Lung (tissue), 11 donors: ENCODE measurements at regions not wholly inside any gene's neighbourhood (a gene's known extent, or its start where the extent isn't known, plus 50 kb on each side); places are given as distances from the start of the nearest gene placed in this dataset.

Source experiments
- ATAC-seq: fragments of 200-7000 bp; cut with Tn5 transposase; one replicate; pipeline ENCODE4 v1.9.1; 2020; ENCODE audit warnings: moderate number of reproducible peaks; ENCODE audit not compliant: insufficient read depth, low FRiP score
- DNase-seq, 3 donors: peaks; one replicate each; pipeline ENCODE4 v3.0.0-alpha.2; 2013 to 2017
- H3K27ac ChIP-seq, 2 donors: one replicate each; pipeline ENCODE4 v1.5.1; 2013; ENCODE audit warnings: mild to moderate bottlenecking in 2 of 2, moderate library complexity in 2 of 2, control low read depth in 1 of 2, inconsistent platforms in 1 of 2, low read depth in 1 of 2, low read length in 1 of 2
- H3K27me3 ChIP-seq, 3 donors: one replicate each; pipeline ENCODE4 v1.5.1; 2013; ENCODE audit warnings: low read length in 2 of 3; ENCODE audit not compliant: control insufficient read depth in 3 of 3, insufficient read depth in 3 of 3
- H3K36me3 ChIP-seq, 4 donors: one replicate each; pipeline ENCODE4 v1.5.1; 2013; ENCODE audit warnings: low read length in 4 of 4, mild to moderate bottlenecking in 1 of 4, moderate library complexity in 1 of 4; ENCODE audit not compliant: control insufficient read depth in 4 of 4, insufficient read depth in 4 of 4
- H3K4me1 ChIP-seq, 5 donors: one replicate each; pipeline ENCODE4 v1.5.1; 2013; ENCODE audit warnings: low read length in 5 of 5, mild to moderate bottlenecking in 2 of 5, moderate library complexity in 1 of 5; ENCODE audit not compliant: control insufficient read depth in 5 of 5, insufficient read depth in 5 of 5
- H3K4me3 ChIP-seq: one replicate; pipeline ENCODE4 v1.5.1; 2013; ENCODE audit warnings: mild to moderate bottlenecking, control low read depth, moderate library complexity
- H3K9ac ChIP-seq, 2 donors: one replicate each; pipeline ENCODE4 v1.5.1; 2013; ENCODE audit warnings: low read length in 2 of 2, control low read depth in 1 of 2; ENCODE audit not compliant: insufficient read depth in 1 of 2
- H3K9me3 ChIP-seq, 4 donors: one replicate each; pipeline ENCODE4 v1.5.1; 2013; ENCODE audit warnings: low read length in 3 of 4, mild to moderate bottlenecking in 1 of 4, moderate library complexity in 1 of 4; ENCODE audit not compliant: control insufficient read depth in 4 of 4, insufficient read depth in 3 of 4
- WGBS, 2 donors: extraction: QIAGEN DNeasy Blood & Tissue Kit; methylation state at CpG; one replicate each; pipeline ENCODE4 v1.1.7; 2013; 5-methylcytosine and 5-hydroxymethylcytosine counted together
- TF ChIP-seq, protein P1 (sequence below): IDR thresholded peaks from 2 replicates; pipeline ENCODE4 v1.5.1; 2012; ENCODE audit warnings: mild to moderate bottlenecking; ENCODE audit errors: control extremely low read depth, extremely low read depth
- donor health status: control.
- donor health status: control.
- donor health status: Bipolar disorder and iron deficiency.
- donor health status: healthy.
- donor health status: DM: yes; HTN: yes; CAD: no.

DNA sequence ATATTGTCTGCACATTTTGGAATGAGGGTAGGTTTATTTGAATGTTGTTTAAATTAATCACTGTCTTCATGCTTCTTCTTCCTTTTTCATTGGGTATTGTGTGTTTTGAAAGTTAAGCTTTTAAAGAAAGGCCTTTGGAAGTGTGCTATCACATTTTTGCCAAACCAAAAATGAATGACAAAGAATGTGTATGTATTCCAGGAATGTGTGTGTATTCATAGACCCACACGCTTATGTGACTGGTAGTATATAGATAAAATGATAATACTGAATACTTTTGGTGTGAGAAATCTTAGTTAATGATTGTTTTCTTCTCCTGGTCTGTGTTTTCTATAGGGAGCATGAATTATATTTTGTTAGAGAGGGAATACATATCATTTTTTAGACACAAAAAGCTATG, 404.4 kb downstream of the TLL1 start:
- Histone ChIP-seq H3K27me3 (no peaks in the 10 kb centered on the region), H3K4me3 (no peak overlapping the region), H3K36me3 (no peaks in the 10 kb centered on the region), H3K9me3 (no peaks in the 10 kb centered on the region), H3K27ac (no peak overlapping the region), H3K9ac (no peak overlapping the region), H3K4me1 (no peaks in the 10 kb centered on the region)
- TF ChIP-seq, protein P1, sequence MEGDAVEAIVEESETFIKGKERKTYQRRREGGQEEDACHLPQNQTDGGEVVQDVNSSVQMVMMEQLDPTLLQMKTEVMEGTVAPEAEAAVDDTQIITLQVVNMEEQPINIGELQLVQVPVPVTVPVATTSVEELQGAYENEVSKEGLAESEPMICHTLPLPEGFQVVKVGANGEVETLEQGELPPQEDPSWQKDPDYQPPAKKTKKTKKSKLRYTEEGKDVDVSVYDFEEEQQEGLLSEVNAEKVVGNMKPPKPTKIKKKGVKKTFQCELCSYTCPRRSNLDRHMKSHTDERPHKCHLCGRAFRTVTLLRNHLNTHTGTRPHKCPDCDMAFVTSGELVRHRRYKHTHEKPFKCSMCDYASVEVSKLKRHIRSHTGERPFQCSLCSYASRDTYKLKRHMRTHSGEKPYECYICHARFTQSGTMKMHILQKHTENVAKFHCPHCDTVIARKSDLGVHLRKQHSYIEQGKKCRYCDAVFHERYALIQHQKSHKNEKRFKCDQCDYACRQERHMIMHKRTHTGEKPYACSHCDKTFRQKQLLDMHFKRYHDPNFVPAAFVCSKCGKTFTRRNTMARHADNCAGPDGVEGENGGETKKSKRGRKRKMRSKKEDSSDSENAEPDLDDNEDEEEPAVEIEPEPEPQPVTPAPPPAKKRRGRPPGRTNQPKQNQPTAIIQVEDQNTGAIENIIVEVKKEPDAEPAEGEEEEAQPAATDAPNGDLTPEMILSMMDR, result no peak
- 59 to 76% methylated on average over 1 of the region's 1 CpG for WGBS, 2 donors
- ATAC-seq (no peak), DNase-seq (no peak)

DNA sequence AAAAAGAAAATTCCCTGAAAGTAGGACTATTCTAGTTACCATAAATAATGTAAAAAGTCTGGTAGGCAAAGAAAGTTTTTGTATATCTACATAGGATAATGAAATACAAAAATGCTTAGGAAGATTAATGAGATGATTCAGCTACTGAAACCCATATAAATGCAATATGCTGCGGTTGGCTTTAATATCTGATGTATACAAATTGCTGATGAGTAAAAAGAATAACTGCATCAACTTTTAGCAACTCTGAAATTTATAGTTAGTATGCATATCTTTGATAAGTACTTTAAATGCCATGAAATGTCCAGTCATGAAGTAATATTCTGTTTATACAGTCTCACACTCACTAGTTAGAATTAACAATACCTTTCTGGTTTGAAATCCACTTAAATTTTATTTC, 404.8 kb downstream of the TLL1 start:
- ATAC-seq (no peak), DNase-seq (no peak)
- Histone ChIP-seq H3K27me3 (no peaks in the 10 kb centered on the region), H3K9me3 (no peaks in the 10 kb centered on the region), H3K9ac (no peak overlapping the region), H3K4me3 (no peak overlapping the region), H3K36me3 (no peaks in the 10 kb centered on the region), H3K4me1 (no peaks in the 10 kb centered on the region), H3K27ac (no peak overlapping the region)
- TF ChIP-seq, protein P1, result no peak
- WGBS, 2 donors, result 89 to 91% methylated on average over 1 of the region's 1 CpG

DNA sequence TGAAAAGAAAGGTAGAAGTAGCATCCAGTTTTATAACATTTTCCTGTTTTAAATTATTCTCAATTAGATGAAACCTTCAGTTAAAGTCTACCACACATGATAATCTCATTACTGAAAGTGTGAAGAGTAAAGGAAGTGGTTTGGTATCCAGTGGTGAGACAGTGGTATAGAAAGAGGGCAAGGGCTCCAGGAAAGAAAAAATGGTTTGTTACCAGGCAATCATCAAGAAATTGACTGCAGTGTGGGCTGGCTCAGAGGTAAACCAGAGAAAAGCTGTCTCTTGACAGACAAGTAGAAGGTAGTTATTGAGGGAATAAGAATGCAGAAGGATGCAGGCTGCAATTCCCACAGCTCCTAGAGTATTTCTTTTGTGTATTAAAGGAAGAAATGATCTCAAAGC, 406.2 kb downstream of the TLL1 start:
- H3K9ac ChIP-seq, result no peak overlapping the region
- ATAC-seq, result no peak

DNA sequence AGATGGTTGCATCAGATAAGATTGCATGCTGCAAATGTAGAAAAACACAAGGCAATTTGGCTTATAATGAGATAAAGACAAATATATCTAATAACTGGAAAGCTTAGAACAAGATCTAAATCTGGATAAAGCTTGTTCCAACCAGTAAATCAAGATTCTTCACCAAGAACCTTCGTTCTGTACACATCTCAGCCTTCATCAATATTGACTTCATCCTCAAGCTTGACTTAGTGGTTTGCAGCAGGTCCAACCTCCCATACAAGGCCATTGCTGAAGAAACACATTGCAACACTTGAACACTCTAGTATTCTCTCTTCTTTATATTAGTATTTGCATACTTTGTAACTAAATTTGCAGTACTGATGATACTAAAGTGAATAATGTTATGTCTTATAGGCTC, 407.6 kb downstream of the TLL1 start:
- H3K4me3 ChIP-seq, result no peak overlapping the region
- no peaks in the 10 kb centered on the region for H3K36me3 ChIP-seq
- H3K9ac ChIP-seq, result no peak overlapping the region
- WGBS, 2 donors, result 35 to 61% methylated on average over 1 of the region's 1 CpG
- no peaks in the 10 kb centered on the region for H3K27me3 ChIP-seq
- no peaks in the 10 kb centered on the region for H3K4me1 ChIP-seq
- ATAC-seq (no peak), DNase-seq (no peak)
- H3K27ac ChIP-seq, result no peak overlapping the region
- TF ChIP-seq, protein P1, result no peak
- no peaks in the 10 kb centered on the region for H3K9me3 ChIP-seq

More for the DNA sequence above, 406.2 kb downstream of the TLL1 start:
- H3K4me3 ChIP-seq, result no peak overlapping the region
- H3K36me3 ChIP-seq, result no peaks in the 10 kb centered on the region
- no peak for DNase-seq
- H3K4me1 ChIP-seq, result no peaks in the 10 kb centered on the region
- TF ChIP-seq, protein P1, result no peak
- no peak overlapping the region for H3K27ac ChIP-seq
- H3K9me3 ChIP-seq, result no peaks in the 10 kb centered on the region
- no peaks in the 10 kb centered on the region for H3K27me3 ChIP-seq
